Adrenal gland (tissue), 9 donors: ENCODE measurements at regions not wholly inside any gene's neighbourhood (a gene's known extent, or its start where the extent isn't known, plus 50 kb on each side); places are given as distances from the start of the nearest gene placed in this dataset.

Source experiments
- DNase-seq, 7 donors: peaks; one replicate each; pipeline ENCODE4 v3.0.0-alpha.2; 2019 to 2020
- H3K27ac ChIP-seq, 5 donors: fragments of 200-600 bp; sonication (generic) in 4 of 5; 1 replicate in 3 of 5; 2 replicates in 2 of 5; pipeline versions ENCODE4 v1.5.1 to v1.8.0; 2016 to 2020; ENCODE audit warnings: mild to moderate bottlenecking in 1 of 5
- H3K27me3 ChIP-seq: fragments of 200-600 bp; 2 replicates; pipeline ENCODE4 v1.8.0; 2021
- H3K36me3 ChIP-seq, 2 donors: fragments of 200-600 bp; replicated peaks in 1 of 2; 1 replicate in 1 of 2; 2 replicates in 1 of 2; pipeline versions ENCODE4 v1.5.1 to v1.8.0; 2018 to 2022
- H3K4me1 ChIP-seq, 2 donors: fragments of 200-600 bp; replicated peaks in 1 of 2; 1 replicate in 1 of 2; 2 replicates in 1 of 2; pipeline versions ENCODE4 v1.5.1 to v1.8.0; 2018 to 2021
- H3K4me3 ChIP-seq, 4 donors: fragments of 200-600 bp; sonication (generic) in 3 of 4; one replicate each; pipeline ENCODE4 v1.5.1; 2016 to 2018
- H3K9me3 ChIP-seq, 3 donors: fragments of 200-600 bp; sonication (generic) in 1 of 3; replicated peaks in 1 of 3; 1 replicate in 2 of 3; 2 replicates in 1 of 3; pipeline versions ENCODE4 v1.5.1 to v1.8.0; 2016 to 2021
- CTCF ChIP-seq, 6 experiments: fragments of 450-650 bp in 4 of 6; fragments of 200-600 bp in 2 of 6; sonication (generic) in 1 of 6; IDR thresholded peaks; 1 replicate in 5 of 6; 2 replicates in 1 of 6; pipeline versions ENCODE4 v1.5.1 to v1.8.0; 2016 to 2021; ENCODE audit warnings: antibody characterized with exemption in 6 of 6, mild to moderate bottlenecking in 2 of 6, moderate library complexity in 1 of 6
- POLR2A ChIP-seq, 2 donors: fragments of 450-650 bp; IDR thresholded peaks; one replicate each; pipeline ENCODE4 v1.6.1; 2017; ENCODE audit warnings: antibody characterized with exemption in 2 of 2, mild to moderate bottlenecking in 2 of 2, moderate library complexity in 1 of 2
- WGBS, 4 donors: extraction: QIAGEN DNeasy Blood & Tissue Kit in 2 of 4; methylation state at CpG; one replicate each; pipeline versions ENCODE4 v1.1.5 to v1.1.7; 2013 to 2017; 5-methylcytosine and 5-hydroxymethylcytosine counted together
- intact Hi-C, 2 donors: fragments of 100-400 bp; cut with DNase I; formaldehyde crosslinking; loops; one replicate each; pipeline versions ENCODE4 v1.14.1 to v1.15.0; 2022 to 2023
- donor health status: healthy with polysubstance abuse.
- donor health status: Bipolar disorder and iron deficiency.
- donor health status: DM: yes; HTN: yes; CAD: no.
- donor health status: DM: no; HTN: no; CAD: no.
- donor health status: DM: no; HTN: no; CAD: no.

DNA sequence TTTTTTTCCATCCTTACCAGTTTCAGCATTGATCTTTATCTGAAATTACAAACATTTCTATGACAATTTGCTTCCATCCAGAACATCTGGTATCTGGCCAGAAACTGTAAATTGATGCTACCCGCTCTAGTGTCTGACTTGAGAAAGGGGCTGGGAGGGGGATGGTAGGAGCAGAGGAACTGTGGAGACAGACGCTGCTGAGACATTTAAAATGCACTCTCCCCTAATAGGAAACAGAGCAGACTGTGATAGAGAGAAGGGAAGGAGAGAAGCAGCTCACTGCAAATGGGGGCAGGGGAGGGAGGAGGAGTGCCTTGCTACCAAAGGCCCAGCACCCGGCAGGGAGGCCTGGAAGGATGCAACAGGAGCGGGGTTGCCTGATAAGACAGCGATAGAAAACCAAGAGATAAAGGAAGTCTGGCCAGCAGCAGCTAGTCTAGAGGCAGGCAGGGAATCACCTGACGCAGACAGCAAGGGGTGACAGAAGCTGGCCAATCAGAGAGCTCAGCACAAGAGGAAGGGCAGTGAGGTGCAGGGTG is 195.5 kb upstream of the NFIA start:
- no peak overlapping the region for H3K4me3 ChIP-seq
- 68 to 79% (median 73%) methylated on average over 6 of the region's 6 CpGs for WGBS, 4 donors
- no peaks in the 10 kb centered on the region for H3K4me1 ChIP-seq
- no peaks in the 10 kb centered on the region for H3K27me3 ChIP-seq
- intact Hi-C loops = no loop called here
- no peaks in the 10 kb centered on the region for H3K36me3 ChIP-seq
- TF ChIP-seq CTCF (IDR thresholded peaks at IDR 0.05) = no peak
- no peak for TF ChIP-seq POLR2A (IDR thresholded peaks at IDR 0.05)
- H3K9me3 ChIP-seq = no peaks in the 10 kb centered on the region
- no peak overlapping the region for H3K27ac ChIP-seq
- no peak for DNase-seq

DNA sequence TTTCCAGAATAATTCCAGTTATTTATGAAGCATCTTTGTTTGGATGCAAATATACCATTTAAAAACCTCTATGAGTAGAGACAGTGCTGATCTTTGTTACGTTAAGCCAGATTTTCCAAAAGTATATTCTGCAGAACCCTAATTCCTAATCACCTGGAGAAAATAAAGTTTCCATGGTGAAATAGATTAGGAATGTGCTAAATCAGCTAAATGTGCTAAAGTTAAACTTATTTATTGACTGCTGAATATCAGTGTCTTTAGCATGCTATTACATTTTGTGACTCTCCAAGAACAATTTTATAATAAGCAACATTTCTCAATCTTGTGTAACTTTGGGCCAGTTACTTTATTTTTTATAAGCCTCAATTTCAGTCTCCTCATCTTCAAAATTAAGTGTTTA is 196.3 kb upstream of the NFIA start:
- Histone ChIP-seq H3K4me3 (no peak overlapping the region), H3K9me3 (no peaks in the 10 kb centered on the region), H3K27ac (no peak overlapping the region), H3K27me3 (no peaks in the 10 kb centered on the region), H3K4me1 (no peaks in the 10 kb centered on the region), H3K36me3 (no peaks in the 10 kb centered on the region)
- DNase-seq = no peak
- intact Hi-C loops = no loop called here
- TF ChIP-seq POLR2A (IDR thresholded peaks at IDR 0.05) (no peak), CTCF (IDR thresholded peaks at IDR 0.05) (no peak)
- 92 to 100% (median 98%) methylated on average over 1 of the region's 1 CpG for WGBS, 4 donors

DNA sequence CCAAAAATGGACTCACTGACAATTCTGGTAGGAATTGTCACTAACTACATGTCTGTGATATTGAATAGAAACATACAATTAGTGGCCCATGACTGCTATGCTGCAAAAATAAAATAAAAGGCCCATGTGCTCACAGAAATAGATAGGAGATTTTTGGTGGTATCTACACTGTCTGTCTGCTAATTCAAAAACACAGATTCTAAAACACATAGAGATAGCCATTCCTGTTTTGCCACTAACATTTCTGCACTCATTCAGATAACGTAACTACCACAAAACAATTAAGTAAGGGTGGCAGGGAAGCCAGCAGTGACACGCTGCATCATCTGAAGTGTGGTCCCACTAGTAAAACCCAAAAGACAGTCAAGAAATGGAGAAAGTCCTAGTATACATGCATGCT is 202.2 kb upstream of the NFIA start:
- Histone ChIP-seq H3K9me3 (no peaks in the 10 kb centered on the region), H3K4me1 (no peaks in the 10 kb centered on the region), H3K36me3 (no peaks in the 10 kb centered on the region), H3K27ac (no peak overlapping the region), H3K27me3 (no peaks in the 10 kb centered on the region), H3K4me3 (no peak overlapping the region)
- TF ChIP-seq POLR2A (IDR thresholded peaks at IDR 0.05) (no peak), CTCF (IDR thresholded peaks at IDR 0.05) (no peak)
- WGBS, 4 donors = 97 to 100% (median 98%) methylated on average over 2 of the region's 2 CpGs
- intact Hi-C loops = no loop called here
- DNase-seq = no peak

DNA sequence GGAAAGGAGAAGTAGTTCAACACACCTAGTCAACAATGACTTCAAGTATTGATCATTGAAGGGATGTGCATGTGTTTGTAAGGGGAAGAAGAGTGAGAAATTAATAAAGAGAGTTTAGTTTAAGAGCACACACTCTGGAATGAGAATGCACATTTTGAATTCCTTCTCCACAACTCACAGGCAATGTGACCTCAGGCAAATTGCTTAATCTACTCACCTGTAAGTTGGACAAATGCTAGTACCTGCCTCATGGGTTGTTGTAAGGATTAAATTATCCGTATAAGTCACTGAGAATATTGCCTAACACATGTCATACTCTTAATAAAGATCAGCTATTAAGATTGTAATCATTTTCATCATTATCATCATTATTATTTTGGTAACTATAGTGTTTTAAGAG is 204.0 kb upstream of the NFIA start:
- 19 to 62% (median 58%) methylated on average over 1 of the region's 1 CpG for WGBS, 4 donors
- Histone ChIP-seq H3K36me3 (no peaks in the 10 kb centered on the region), H3K27me3 (no peaks in the 10 kb centered on the region), H3K4me1 (no peaks in the 10 kb centered on the region), H3K27ac (no peak overlapping the region), H3K4me3 (no peak overlapping the region), H3K9me3 (no peaks in the 10 kb centered on the region)
- DNase-seq = no peak
- TF ChIP-seq POLR2A (IDR thresholded peaks at IDR 0.05) (no peak), CTCF (IDR thresholded peaks at IDR 0.05) (no peak)
- intact Hi-C loops = no loop called here
